DMS53 treated with DMSO at 0.1 percent for 48 hours (cell line): ENCODE measurements at regions not wholly inside any gene's neighbourhood (a gene's known extent, or its start where the extent isn't known, plus 50 kb on each side); places are given as distances from the start of the nearest gene placed in this dataset.

ENCODE experiments used
- DNase-seq: peaks from one replicate; lab custom pipeline; 2025; ENCODE audit not compliant: unreplicated experiment; lab: John Stamatoyannopoulos, UW

DNA sequence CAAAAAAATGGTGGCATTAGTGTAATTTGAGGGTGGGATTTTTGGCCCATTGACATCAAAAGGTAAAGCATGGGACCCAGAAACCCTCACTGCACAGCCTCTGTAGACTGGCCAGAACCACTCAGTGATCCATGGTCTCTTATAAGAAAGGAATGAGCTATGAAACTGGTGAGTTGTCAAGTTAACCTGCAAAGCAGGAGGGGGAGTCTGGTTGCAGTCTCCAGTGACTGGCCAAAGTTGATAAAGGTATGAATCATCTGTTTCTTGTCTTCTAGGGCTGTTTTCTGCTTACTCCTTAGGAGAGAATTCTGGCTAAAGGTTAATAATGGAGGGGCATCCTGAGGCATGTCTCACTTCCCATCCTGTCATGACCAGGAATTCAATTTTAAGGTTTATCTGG is 325.2 kb downstream of the TLR4 start:
- no peak for DNase-seq

DNA sequence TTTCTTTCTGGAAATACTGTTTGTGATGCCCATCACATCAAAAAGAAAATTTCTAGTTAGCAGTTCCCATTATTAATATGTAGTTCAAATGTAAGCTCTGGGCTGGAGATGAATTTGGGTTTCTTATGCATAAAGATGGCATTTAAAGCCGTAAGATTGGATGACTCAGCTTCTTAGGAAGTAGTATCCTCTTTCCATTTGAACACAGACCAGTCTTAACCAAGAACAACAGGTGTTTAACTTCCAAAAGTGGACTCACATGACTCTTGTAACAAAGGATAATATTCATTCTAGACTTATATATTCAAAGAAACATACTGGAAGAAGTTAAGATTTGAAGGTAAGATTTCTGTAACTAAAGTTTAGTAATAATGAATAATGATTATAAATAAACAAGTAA is 330.5 kb downstream of the TLR4 start:
- DNase-seq = no peak

GRCh38 chr9:118038713-118039112 is 334.5 kb downstream of the TLR4 start:
- DNase-seq = peak; percentile 3

GRCh38 chr9:118058227-118058626 is 354.0 kb downstream of the TLR4 start:
- DNase-seq = no peak

DNA sequence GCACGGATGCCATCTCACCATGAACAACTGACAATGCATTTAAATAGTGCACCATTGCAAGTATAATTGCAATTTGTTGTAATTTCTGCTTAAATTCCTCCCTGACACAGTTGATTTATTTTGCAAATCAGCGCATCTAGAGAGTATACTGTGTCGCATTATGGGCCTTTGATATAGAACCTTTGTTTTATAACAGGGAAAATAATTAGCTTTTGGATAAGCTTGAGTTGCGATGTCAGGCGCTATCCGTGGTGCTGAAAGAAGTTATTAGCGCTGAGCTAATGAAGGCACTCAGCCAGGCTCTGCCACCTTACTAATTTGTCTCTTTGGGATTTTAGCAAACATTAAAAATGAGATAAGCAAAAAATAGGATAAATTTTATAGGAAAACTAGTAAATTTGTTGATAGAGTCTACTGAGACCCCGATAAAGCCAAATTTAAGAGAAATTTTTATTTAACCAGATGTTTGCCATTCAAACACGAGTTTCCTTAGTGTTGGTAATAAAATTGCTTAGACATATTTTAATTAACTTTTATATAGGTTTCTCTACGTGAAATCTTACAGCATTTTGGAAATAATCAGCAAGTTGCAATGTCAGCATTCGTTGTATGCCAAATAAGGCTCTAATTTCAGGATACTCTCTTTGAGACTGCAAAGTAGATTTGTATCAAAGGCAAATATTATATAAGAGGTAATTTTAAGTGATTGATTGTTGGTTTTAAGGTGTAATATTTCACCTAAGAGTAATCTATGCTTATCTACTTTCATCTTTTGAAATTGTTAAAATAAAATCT is 355.5 kb downstream of the TLR4 start:
- DNase-seq = no peak

GRCh38 chr9:118083161-118083560 is 379.0 kb downstream of the TLR4 start:
- DNase-seq = no peak

DNA sequence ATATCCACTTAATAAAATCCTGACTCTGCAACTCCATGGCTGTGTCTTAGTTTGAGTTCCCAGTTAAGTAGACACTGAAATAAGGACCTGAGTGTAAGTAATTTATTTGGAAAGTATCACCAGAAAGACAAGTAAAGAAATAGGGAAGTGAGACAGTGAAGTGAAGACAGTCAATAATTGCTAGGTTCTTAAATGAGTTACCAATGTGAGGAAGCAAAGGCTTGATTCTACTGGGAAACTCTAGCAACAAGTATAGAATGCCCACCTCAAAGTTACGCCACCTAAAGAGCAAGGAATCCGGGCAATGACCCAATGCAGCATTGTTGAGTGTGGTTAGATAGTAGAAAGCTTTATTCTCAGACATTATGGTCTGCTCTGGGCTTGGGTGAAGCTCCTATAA is 383.9 kb downstream of the TLR4 start:
- no peak for DNase-seq

- DNase-seq = no peak
Measured at GRCh38 chr9:118091226-118091625, 387.0 kb downstream of the TLR4 start.

GRCh38 chr9:118091711-118092500 is 387.7 kb downstream of the TLR4 start:
- DNase-seq = no peak

- no peak for DNase-seq
Measured at GRCh38 chr9:118094387-118094786, 390.2 kb downstream of the TLR4 start.

GRCh38 chr9:118100529-118101419 is 396.6 kb downstream of the TLR4 start:
- no peak for DNase-seq

GRCh38 chr9:118104363-118104762 is 400.2 kb downstream of the TLR4 start:
- DNase-seq = no peak

DNA sequence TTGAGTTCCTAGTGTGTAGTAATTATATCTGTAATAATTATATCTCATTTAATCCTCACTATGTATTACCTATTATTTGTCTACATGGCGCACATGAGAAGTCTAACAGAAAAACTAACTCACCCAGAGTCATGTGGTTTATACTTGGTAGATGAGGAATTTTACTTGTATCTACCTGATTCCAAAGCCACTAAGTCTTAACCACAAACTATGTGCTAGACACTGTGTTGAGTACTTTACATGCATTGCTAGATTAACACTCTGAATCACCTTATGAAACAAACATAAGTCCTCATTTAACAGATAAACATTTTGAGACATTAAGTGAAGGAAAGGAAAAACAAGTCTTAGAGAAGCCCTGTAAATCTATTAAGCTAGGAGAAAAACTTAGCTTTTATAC is 404.8 kb downstream of the TLR4 start:
- DNase-seq = no peak

GRCh38 chr9:118109542-118109941 is 405.3 kb downstream of the TLR4 start:
- DNase-seq = no peak

- no peak for DNase-seq
Measured at GRCh38 chr9:118121361-118121760, 417.2 kb downstream of the TLR4 start.

GRCh38 chr9:118128313-118128712 is 424.1 kb downstream of the TLR4 start:
- DNase-seq = no peak

- no peak for DNase-seq
Measured at GRCh38 chr9:118129541-118129940, 425.3 kb downstream of the TLR4 start.

DNA sequence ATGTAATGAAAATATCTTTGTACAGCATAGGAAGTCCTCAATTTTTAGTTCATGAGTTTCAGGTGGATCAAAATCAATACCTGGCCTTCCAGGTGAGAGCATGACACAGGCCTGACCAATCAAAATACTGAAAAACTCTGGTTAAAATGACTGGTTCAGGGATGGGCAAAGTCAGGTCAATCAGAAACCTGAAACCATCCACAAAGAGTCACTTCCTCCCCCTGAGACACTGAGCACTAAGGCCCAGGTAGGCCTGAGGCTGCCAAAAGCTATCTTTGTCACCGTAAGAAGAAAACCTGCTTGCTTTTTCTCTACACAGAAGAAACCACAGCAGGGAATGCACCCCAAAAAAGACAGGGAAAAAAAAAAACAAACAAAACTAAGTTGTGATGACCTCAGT is 444.8 kb downstream of the TLR4 start:
- DNase-seq = no peak

DNA sequence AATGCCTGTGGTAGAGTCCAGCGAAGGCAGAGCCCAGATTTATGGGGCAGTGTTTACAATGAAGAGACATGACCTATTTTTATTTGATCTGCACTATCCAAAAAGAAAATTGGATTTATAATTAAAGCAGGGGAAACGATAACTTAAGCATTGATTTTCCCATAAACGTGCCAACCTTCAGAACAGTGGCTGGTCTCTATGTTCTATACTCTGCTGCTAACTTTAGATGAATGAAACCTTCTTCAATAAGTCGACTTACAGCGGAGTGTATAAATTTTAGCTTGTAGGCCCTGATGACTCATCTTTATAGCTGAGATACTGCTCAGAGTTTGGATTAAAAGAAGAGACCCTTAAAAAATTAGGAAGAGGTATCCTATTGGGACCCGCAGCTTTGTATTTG is 452.6 kb downstream of the TLR4 start:
- DNase-seq = no peak

DNA sequence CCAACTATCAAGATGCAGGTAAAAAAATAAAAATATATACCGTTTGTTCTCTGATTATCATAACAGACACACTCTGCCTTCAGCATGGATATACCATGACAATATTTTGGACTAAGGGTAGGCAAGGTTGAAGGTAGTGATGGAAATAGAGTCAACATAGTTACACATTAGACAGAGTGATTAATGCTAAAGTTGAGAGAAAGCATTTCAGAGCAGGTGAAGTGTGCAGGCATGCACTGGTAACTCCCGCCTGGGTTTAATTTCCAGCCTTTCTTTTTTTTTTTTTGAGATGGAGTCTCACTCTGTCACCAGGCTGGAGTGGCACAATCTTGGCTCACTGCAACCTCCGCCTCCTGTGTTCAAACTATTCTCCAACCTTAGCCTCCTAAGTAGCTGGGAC is 458.5 kb downstream of the TLR4 start:
- DNase-seq = no peak

DNA sequence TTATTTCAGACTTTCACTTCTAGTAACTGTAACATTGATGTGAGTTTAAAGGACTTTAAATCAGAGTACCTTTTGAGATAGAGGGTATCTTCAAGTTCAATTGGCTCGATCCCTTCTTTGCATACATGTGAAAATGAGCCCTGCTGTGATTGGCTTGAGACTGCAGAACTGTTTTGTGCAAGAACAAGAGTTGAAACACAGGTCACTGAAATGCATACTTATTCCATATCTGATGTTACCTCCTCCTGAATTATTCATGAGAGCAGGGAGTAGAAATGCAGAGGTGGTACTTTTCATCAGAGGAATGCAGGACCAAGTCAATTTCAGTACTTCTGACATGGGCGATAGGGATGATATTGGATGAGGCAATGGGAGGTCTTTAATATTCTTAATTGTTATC is 459.5 kb downstream of the TLR4 start:
- DNase-seq = no peak
